ENCODE measurements at regions not wholly inside any gene's neighbourhood (a gene's known extent, or its start where the extent isn't known, plus 50 kb on each side); places are given as distances from the start of the nearest gene placed in this dataset.

- ATAC-seq: no peak
These were observed 118.4 kb downstream of the PLK2 start for GRCh38 chr5:58341476-58341875.

GRCh38 chr5:58335518-58335917 is 124.4 kb downstream of the PLK2 start:
- no peaks in the 10 kb centered on the region for H3K36me3 ChIP-seq
- H3K4me1 ChIP-seq: no peaks in the 10 kb centered on the region
- DNase-seq (no peak), ATAC-seq (no peak)
- H3K27ac ChIP-seq: no peak overlapping the region
- intact Hi-C loops (cut with DNase I; ENCODE audit: low total_unique reads): no loop called here
- TF ChIP-seq CTCF (IDR thresholded peaks at IDR 0.05 in 4 of 5, conservative IDR thresholded peaks at IDR 0.05 in 1 of 5) (no peak), POLR2A (IDR thresholded peaks at IDR 0.05) (no peak)
- H3K27me3 ChIP-seq: no peaks in the 10 kb centered on the region
- no peak overlapping the region for H3K4me3 ChIP-seq
- H3K9me3 ChIP-seq: no peaks in the 10 kb centered on the region
- in situ Hi-C loops (cut with MboI; ENCODE audit: low sequenced_read_pairs in 4 of 4): no loop called here

More at GRCh38 chr5:58341476-58341875, 118.4 kb downstream of the PLK2 start:
- no peaks in the 10 kb centered on the region for H3K4me1 ChIP-seq
- intact Hi-C loops (cut with DNase I; ENCODE audit: low total_unique reads): no loop called here
- no peak overlapping the region for H3K27ac ChIP-seq
- no peaks in the 10 kb centered on the region for H3K27me3 ChIP-seq
- TF ChIP-seq CTCF (IDR thresholded peaks at IDR 0.05 in 4 of 5, conservative IDR thresholded peaks at IDR 0.05 in 1 of 5): no peak
- TF ChIP-seq POLR2A (IDR thresholded peaks at IDR 0.05): no peak
- no peak overlapping the region for H3K4me3 ChIP-seq
- no peaks in the 10 kb centered on the region for H3K9me3 ChIP-seq
- in situ Hi-C loops (cut with MboI; ENCODE audit: low sequenced_read_pairs in 4 of 4): no loop called here
- DNase-seq: no peak
- H3K36me3 ChIP-seq: no peaks in the 10 kb centered on the region

DNA sequence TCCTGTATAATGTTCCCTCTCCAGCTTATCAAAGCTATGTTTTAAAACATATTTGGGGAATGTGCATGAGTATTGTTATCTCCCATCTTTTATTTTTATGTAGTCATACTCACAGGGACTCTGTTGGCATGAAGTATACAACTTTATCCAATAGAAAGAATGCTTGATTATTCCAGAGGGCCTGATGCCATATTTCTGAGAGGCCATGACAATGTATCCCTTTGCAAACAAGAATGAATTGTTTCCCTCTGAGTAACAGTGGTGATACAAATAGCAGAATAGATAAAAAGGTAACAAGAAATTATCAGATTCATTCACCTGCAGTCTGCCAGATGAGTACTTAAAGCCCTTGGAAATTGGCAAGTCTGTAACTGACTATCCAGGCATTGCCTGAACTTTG is 125.9 kb downstream of the PLK2 start:
- Histone ChIP-seq H3K27me3 (no peaks in the 10 kb centered on the region), H3K36me3 (no peaks in the 10 kb centered on the region), H3K9me3 (no peaks in the 10 kb centered on the region), H3K27ac (no peak overlapping the region), H3K4me1 (no peaks in the 10 kb centered on the region), H3K4me3 (no peak overlapping the region)
- DNase-seq (no peak), ATAC-seq (no peak)
- intact Hi-C loops (cut with DNase I; ENCODE audit: low total_unique reads): no loop called here
- in situ Hi-C loops (cut with MboI; ENCODE audit: low sequenced_read_pairs in 4 of 4): no loop called here
- TF ChIP-seq CTCF (IDR thresholded peaks at IDR 0.05 in 4 of 5, conservative IDR thresholded peaks at IDR 0.05 in 1 of 5) (no peak), POLR2A (IDR thresholded peaks at IDR 0.05) (no peak)

DNA sequence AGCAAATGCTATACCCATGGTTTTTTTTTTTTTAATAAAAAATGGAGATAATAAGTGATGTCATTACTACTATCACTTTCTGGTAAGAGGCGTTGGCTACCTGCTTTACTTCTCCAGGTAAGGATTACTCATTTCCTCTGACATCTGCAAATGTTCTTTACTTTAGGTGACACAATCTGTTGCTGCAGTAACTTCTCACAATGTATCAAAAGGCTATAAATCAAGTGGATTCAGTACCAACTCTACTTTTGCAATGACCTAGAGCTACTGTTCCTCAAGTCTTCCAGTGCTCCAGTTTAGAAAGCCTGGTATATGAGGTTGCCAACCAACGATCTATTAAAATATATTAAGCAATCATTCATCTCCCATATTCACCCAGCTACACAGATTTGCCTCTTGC is 129.1 kb downstream of the PLK2 start:
- DNase-seq (no peak), ATAC-seq (no peak)
- Histone ChIP-seq H3K27ac (no peak overlapping the region), H3K4me3 (no peak overlapping the region), H3K4me1 (no peaks in the 10 kb centered on the region), H3K9me3 (no peaks in the 10 kb centered on the region), H3K27me3 (no peaks in the 10 kb centered on the region), H3K36me3 (no peaks in the 10 kb centered on the region)
- TF ChIP-seq CTCF (IDR thresholded peaks at IDR 0.05 in 4 of 5, conservative IDR thresholded peaks at IDR 0.05 in 1 of 5) (no peak), POLR2A (IDR thresholded peaks at IDR 0.05) (no peak)
- intact Hi-C loops (cut with DNase I; ENCODE audit: low total_unique reads) (no loop called here), in situ Hi-C loops (cut with MboI; ENCODE audit: low sequenced_read_pairs in 4 of 4) (no loop called here)

DNA sequence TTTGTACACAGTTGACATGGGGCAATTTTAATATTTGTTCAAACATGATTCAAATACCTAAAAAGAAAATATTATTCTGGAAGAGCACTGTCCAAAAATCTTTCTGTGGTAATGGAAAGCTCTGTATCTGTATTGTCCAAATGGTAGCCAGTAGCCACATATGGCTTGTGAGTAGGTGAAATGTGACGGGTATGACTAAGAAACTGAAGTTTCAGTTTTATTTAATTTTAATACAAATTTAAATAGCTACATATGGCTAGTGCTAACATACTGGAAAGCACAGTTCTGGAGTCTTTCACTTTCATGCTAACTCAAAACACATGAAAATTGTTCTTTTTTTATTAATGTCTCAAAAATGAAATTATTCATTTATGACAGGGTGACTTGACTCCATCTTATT is 132.6 kb downstream of the PLK2 start:
- no peak for TF ChIP-seq POLR2A (IDR thresholded peaks at IDR 0.05)
- no peak for TF ChIP-seq CTCF (IDR thresholded peaks at IDR 0.05 in 4 of 5, conservative IDR thresholded peaks at IDR 0.05 in 1 of 5)
- Histone ChIP-seq H3K27ac (no peak overlapping the region), H3K9me3 (no peaks in the 10 kb centered on the region), H3K4me1 (no peaks in the 10 kb centered on the region), H3K36me3 (no peaks in the 10 kb centered on the region), H3K27me3 (no peaks in the 10 kb centered on the region), H3K4me3 (no peak overlapping the region)
- no peak for DNase-seq
- ATAC-seq: no peak
- intact Hi-C loops (cut with DNase I; ENCODE audit: low total_unique reads): no loop called here
- in situ Hi-C loops (cut with MboI; ENCODE audit: low sequenced_read_pairs in 4 of 4): no loop called here
